ENCODE measurements at regions not wholly inside any gene's neighbourhood (a gene's known extent, or its start where the extent isn't known, plus 50 kb on each side); places are given as distances from the start of the nearest gene placed in this dataset.

DNA sequence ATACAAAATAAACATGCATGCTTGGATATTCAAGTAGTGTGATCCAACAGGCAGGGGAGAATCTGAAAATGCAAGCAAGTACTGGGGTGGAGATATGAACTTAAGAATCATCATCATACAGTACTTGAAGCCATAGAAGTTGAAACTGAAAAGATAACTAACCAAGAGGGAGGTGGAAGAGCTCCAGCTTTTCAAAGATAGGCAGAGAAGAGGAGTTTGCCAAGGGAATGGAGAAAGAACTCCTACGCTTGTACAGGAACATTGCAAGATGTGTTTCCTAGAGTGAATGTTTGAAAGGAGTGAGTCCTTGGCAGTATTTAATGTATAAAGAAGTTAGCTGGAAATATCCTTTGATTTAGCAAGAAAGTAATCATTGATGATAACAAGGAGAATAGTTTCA, 106.2 kb upstream of the FRMPD4 start:
- Histone ChIP-seq H2BK12ac (ENCODE audit: insufficient read length, low read depth, low read length) (no peak overlapping the region), H3K79me2 (ENCODE audit: insufficient read depth, low read length) (no peaks in the 10 kb centered on the region), H3K23me2 (ENCODE audit: insufficient read length, low read depth, low read length, poor library complexity, severe bottlenecking) (no peaks in the 10 kb centered on the region), H3K18ac (ENCODE audit: insufficient read length, low read depth, low read length) (no peak overlapping the region), H4K91ac (ENCODE audit: insufficient read length, low read depth, low read length) (no peak overlapping the region), H2BK5ac (ENCODE audit: insufficient read length, low read length) (no peak overlapping the region), H3K56ac (ENCODE audit: insufficient read length, low read depth, low read length) (no peak overlapping the region), H2BK120ac (ENCODE audit: low read depth, low read length, poor library complexity, severe bottlenecking) (no peak overlapping the region), H4K5ac (ENCODE audit: insufficient read length, low read depth, low read length) (no peak overlapping the region), H3K27me3 (ENCODE audit: insufficient read depth, low read length) (no peaks in the 10 kb centered on the region), H3T11ph (ENCODE audit: low read length) (no peak overlapping the region), H2AFZ (ENCODE audit: low read length) (no peak overlapping the region), H2AK5ac (ENCODE audit: insufficient read length, low read length) (no peak overlapping the region), H3K4me1 (ENCODE audit: insufficient read depth, low read length) (no peaks in the 10 kb centered on the region), H2BK20ac (ENCODE audit: low read depth, low read length, poor library complexity, severe bottlenecking) (no peak overlapping the region), H2BK15ac (ENCODE audit: low read depth, low read length) (no peak overlapping the region), H4K8ac (replicated peaks; ENCODE audit: insufficient read length, low read depth, low read length) (no peak overlapping the region), H3K9me3 (ENCODE audit: control insufficient read depth, low read depth, low read length) (no peaks in the 10 kb centered on the region), H3K79me1 (ENCODE audit: insufficient read depth, low read depth, low read length, poor library complexity, severe bottlenecking) (no peaks in the 10 kb centered on the region), H4K20me1 (ENCODE audit: control insufficient read depth, insufficient read depth, insufficient read length) (no peaks in the 10 kb centered on the region), H3K27ac (ENCODE audit: insufficient read length, low read depth, low read length) (no peak overlapping the region), H3K4ac (ENCODE audit: low read depth, low read length) (no peak overlapping the region), H3K4me2 (ENCODE audit: insufficient read depth, insufficient read length, low read length) (no peak overlapping the region), H3K9ac (ENCODE audit: extremely low read depth, insufficient read length, low read length) (no peak overlapping the region), H3K23ac (ENCODE audit: insufficient read length, low read depth, low read length) (no peak overlapping the region), H3K14ac (ENCODE audit: insufficient read depth, low read length) (no peak overlapping the region)
- WGBS (ENCODE audit: extremely low coverage, insufficient read length, low lambda C conversion rate), result no CpG with 5 or more reads among the region's 1 CpG
- H3K4me1 Mint-ChIP-seq, result no peaks in the 10 kb centered on the region
- no peaks in the 10 kb centered on the region; a peak in 1 of 7 replicates for H3K36me3 Mint-ChIP-seq (ENCODE audit: insufficient read depth in 1 of 3, low read depth in 3 of 3)
- H3K27ac Mint-ChIP-seq, result no peak overlapping the region
- peaks cover 33% of the 10 kb centered on the region in 2 experiments for H3K9me3 Mint-ChIP-seq
- DNase-seq, result no peak
- TF ChIP-seq, protein P1, sequence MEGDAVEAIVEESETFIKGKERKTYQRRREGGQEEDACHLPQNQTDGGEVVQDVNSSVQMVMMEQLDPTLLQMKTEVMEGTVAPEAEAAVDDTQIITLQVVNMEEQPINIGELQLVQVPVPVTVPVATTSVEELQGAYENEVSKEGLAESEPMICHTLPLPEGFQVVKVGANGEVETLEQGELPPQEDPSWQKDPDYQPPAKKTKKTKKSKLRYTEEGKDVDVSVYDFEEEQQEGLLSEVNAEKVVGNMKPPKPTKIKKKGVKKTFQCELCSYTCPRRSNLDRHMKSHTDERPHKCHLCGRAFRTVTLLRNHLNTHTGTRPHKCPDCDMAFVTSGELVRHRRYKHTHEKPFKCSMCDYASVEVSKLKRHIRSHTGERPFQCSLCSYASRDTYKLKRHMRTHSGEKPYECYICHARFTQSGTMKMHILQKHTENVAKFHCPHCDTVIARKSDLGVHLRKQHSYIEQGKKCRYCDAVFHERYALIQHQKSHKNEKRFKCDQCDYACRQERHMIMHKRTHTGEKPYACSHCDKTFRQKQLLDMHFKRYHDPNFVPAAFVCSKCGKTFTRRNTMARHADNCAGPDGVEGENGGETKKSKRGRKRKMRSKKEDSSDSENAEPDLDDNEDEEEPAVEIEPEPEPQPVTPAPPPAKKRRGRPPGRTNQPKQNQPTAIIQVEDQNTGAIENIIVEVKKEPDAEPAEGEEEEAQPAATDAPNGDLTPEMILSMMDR (conservative IDR thresholded peaks at IDR 0.05), result no peak
- no peak overlapping the region for H3K4me3 Mint-ChIP-seq
- no peaks in the 10 kb centered on the region for H3K27me3 Mint-ChIP-seq (ENCODE audit: low read depth)

Measured in H9 (cell line).